Stimulated activated CD8-positive, alpha-beta memory T cell treated with anti-CD3 and anti-CD28 coated beads, Interleukin-4, amount 100 ng/mL, for 1 hour (primary cell): ENCODE measurements at regions not wholly inside any gene's neighbourhood (a gene's known extent, or its start where the extent isn't known, plus 50 kb on each side); places are given as distances from the start of the nearest gene placed in this dataset.
"Not testable (repeated sequence)": the region's sequence is repeated elsewhere in the genome, so short reads cannot be mapped to it uniquely, and the experiment has no call there.

ENCODE experiments used
- DNase-seq, 2 donors: peaks; one replicate each; pipeline ENCODE4 v3.0.0-alpha.2; 2020; ENCODE audit warnings: low read depth in 2 of 2, low spot score in 1 of 2

- DNase-seq = no peak
Observed at GRCh38 chr6:8803181-8803760, 367.9 kb upstream of the SLC35B3 start.

- DNase-seq = not testable (repeated sequence)
Observed at GRCh38 chr6:8802397-8802796, 367.1 kb upstream of the SLC35B3 start.

GRCh38 chr6:8794420-8794819, 359.1 kb upstream of the SLC35B3 start:
- no peak for DNase-seq

- no peak for DNase-seq
Observed at GRCh38 chr6:8789878-8790277, 354.5 kb upstream of the SLC35B3 start.

DNA sequence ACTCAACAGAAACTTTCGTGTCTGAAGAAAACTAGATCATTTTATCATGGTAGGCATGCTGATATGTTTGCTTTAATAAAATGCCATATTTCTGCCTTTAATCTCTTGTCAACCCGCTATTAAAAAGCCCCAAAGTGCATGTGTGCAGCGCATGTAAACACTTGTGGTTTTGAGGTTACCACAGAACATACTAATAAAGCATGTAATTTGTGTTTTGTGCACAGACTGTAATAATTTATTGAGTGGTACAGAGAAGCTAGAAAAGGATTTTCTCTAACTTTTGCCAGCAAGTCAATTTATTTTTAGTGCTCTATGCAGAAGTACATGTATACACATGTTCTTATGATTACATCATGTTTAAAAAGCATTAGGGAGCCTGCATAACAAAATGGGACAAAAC, 349.9 kb upstream of the SLC35B3 start:
- no peak for DNase-seq

DNA sequence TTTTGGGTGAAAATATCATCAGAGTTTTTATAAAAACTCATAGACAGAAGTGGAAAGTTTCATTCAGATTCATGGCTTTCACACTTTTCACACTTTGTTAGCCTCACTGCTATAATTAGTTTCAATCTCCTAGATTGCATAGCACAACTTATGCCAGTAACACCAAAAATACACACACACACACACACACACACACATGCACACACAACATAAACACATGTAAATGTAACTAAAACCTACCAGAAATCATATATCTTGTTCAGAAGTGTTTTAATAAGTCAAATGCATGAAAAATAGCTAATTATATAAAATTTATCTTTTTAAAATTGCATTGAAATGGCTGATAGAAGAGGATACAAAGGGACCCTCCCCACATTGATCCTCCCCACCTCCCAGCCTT, 347.8 kb upstream of the SLC35B3 start:
- DNase-seq = no peak

- DNase-seq = no peak
Observed at GRCh38 chr6:8780653-8781052, 345.3 kb upstream of the SLC35B3 start.

DNA sequence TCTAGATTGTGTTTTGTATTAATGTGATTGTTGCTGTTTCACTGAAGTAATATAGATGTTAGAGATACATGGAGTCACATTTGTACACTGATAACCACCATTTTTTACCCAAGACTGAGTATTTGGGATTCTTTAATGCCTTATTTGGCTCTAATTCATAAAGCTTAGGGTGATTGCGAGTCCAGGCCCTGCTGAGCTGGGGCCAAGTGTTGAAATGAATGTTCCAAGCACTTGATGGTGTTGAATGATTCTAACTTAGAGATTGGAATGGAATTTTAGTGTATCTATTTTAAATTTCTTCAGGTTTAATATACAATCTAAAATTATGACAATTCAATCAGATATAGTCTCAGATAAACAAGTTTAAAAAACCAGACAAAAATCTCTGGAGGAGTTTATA, 329.4 kb upstream of the SLC35B3 start:
- DNase-seq = no peak

- DNase-seq = no peak
Observed at GRCh38 chr6:8760951-8761350, 325.6 kb upstream of the SLC35B3 start.

GRCh38 chr6:8758412-8758811, 323.1 kb upstream of the SLC35B3 start:
- no peak for DNase-seq

DNA sequence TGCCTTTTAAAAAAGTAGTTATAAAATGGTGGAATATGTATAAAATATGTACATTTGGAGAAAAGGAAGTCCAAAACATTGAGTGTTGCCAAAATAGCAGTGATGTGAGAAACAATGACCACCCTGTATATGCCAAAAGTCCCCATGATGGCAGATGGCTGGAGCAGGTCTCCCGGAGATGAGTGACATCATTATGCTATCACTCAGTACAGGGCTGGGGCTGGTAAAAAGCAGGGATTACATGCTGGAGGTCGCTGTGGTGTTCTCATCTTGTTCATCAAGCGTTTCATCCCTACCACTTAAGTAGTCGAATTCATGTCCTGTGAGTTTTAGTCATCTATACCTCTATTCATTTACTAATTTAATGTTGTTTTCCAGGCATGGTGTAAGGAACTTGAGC, 315.3 kb upstream of the SLC35B3 start:
- no peak for DNase-seq

- DNase-seq = no peak
Observed at GRCh38 chr6:8749465-8749864, 314.1 kb upstream of the SLC35B3 start.

GRCh38 chr6:8743170-8743745, 307.9 kb upstream of the SLC35B3 start:
- no peak for DNase-seq

GRCh38 chr6:8739454-8739853, 304.1 kb upstream of the SLC35B3 start:
- no peak for DNase-seq

DNA sequence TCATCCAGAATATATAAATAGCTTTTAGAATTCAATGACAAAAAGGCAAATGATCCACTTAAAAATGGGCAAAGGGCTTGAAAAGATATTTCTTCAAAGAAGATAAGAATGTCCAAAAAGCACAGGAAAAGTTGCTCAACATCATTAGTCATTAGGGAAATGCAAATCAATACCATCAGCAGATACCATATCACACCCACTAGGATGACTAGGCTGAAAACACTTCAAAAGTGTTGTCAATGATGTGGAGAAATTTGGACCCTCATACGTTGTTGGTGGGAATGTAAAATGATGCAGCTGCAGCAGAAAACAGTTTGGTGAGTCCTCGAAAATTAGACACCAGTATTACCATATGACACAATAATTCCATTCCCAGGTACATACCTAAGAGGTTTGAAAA, 303.6 kb upstream of the SLC35B3 start:
- no peak for DNase-seq

- no peak for DNase-seq
Observed at GRCh38 chr6:8736156-8736895, 301.0 kb upstream of the SLC35B3 start.

DNA sequence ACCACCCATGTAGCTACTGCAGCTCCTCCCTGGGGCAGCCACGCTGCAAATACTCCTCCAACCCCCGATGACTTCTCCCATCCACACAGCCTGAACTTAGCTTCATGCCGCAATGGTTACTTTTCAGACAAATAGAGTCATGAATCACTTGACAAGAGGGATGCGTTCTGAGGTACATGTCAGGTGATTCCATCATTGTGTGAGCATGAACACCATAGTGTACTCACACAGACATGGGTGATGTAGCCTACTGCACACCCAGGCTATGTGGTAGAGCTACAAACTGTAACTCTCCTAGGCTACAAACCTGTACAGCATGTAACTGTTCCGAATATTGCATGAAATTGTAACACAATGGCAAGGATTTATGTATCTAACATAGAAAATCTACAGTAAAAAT, 298.5 kb upstream of the SLC35B3 start:
- DNase-seq = no peak

- no peak for DNase-seq
Observed at GRCh38 chr6:8731874-8732273, 296.5 kb upstream of the SLC35B3 start.

DNA sequence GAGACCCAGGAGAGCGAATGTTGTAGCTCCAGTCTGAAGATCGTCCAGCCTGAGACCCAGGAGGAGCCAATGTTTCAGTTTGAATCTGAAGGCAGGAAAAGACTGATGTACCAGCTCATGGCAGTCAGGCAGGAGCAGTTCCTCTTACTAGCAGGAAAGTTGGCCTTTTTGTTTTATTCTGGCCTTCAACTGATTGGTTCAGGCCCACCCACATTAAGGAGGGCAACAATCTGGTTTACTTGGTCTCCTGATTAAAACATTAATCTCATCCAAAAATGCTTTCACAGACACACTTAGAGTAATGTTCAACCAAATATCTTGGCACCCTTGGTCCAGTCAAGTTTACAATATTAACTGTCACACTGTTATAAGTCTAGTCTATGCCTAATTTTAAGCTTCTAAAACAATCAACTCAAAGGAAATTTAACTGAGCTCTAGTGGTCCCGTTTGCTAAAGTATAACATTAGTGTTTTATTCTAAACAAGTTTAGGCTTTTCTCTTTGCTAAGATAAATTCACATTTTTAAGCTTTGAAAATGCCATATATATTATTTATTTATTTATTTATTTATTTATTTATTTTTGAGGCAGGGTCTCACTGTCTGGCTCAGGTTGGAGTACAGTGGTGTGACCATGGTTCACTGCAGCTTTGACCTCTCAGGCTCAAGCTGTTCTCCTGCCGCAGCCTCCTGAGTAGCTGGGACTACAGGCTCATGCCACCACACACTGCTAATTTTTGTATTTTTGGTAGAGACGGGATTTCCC, 275.5 kb upstream of the SLC35B3 start:
- DNase-seq = no peak

DNA sequence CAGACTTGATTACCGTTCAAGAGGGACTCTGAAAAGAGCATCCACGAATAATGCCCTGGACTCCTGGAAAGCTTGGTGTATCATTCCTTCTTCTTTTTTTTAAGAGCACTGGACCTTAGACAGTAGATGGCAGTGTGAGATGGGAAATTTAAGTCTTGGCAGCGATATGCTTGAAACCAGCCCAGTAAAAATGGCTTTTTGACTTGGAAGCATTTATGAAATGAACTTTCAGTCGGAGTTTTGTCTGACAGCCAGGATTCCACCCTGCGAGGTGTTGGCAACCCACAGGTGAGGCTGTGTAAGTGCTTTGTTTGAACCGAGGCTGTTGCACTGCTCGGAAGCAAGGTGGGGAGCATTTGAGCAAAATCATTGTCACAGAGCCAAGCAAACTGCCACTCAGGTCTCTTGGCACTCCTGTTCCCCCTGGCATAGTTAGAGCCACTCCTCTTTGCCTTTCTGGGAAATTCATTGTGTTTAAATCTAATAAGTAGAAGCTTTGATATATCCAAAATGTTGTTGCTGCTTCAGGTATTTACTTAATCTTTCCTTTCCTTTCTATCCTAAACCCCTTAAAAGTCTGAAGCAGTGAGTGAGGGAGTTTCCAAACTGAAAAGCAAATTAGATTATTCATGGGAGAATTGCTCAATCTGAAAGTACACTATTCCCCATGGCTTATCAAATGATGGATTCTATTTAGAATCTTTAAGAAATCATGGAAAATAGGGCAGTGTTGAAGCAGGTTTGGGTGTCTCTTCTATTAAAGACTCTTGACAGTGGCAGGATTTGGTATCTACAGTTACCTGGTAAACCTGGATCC, 272.8 kb upstream of the SLC35B3 start:
- DNase-seq = no peak

DNA sequence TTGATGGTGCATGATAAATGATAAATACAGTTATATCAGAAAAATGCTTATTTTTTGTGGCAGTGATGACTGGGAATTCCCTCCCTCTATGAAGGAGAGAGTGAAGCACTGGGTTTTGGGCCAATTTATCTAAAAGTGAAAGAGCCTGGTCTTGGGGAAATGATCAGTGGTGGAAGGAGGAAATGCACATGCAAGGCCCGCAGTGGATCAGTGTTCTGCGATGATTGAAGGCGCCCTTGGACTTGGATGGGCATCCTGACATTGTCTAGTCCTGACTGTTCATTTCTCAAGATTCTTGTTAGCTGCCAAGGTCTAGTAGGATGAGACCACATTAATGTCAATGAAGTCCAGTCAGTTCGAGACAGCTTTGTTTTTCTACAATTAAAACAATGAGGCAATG, 272.0 kb upstream of the SLC35B3 start:
- DNase-seq = no peak
